GM19395 (cell line): ENCODE measurements at regions not wholly inside any gene's neighbourhood (a gene's known extent, or its start where the extent isn't known, plus 50 kb on each side); places are given as distances from the start of the nearest gene placed in this dataset.

Source experiments
- ATAC-seq: cut with Tn5 transposase; IDR thresholded peaks from one replicate; pipeline ENCODE4 v1.9.1; 2021; ENCODE audit warnings: mild to moderate bottlenecking, moderate library complexity; ENCODE audit not compliant: unreplicated experiment

- no peak for ATAC-seq
These were observed 1079.4 kb downstream of the BRD1 start for GRCh38 chr22:48748113-48748859.

- no peak for ATAC-seq
These were observed 1080.8 kb downstream of the BRD1 start for GRCh38 chr22:48746789-48747425.

DNA sequence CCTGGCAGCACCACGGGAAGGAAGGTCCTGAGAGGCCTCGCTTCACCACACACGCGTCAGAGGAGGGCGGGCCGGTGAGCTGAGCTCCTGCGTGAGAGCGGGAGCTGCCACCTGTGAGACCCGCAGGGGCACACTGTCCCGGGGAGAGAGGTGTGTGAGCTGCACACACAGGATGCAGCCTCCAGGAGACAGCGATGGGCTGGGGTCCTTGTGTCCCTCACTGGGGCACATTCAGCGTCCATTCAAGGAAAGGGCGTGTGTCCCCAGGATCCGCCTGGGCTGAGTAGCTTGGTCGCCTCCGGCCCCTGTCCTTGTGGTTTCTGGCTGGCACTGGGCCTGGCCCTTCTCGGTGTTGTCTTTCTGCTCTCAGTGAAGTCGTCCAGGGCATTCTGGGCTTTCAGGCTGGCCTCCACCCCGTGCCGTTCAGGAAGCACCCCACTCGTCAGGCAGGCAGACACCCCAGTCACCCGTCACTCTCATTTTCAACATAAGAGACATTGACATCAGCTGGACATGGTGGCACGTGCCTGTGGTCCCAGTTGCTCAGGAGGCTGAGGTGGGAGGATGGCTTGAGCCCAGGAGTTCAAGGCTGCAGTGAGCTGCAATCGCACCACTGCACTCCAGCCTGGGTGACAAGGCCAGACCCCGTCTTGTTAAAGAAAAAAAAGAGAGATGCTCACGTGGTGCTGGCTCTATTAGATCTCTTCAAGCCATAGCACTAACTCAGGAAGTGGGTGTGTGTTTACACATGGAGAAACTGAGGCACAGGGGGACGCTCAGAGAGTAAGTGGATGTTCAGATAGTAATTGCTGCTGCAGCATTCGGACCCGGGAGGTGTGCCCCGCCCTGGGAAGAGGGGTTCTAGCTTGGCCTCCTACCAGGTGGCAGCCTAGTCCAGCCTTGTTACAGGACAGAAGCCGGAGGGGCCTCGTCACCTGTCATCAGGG lies 1081.6 kb downstream of the BRD1 start:
- no peak for ATAC-seq

DNA sequence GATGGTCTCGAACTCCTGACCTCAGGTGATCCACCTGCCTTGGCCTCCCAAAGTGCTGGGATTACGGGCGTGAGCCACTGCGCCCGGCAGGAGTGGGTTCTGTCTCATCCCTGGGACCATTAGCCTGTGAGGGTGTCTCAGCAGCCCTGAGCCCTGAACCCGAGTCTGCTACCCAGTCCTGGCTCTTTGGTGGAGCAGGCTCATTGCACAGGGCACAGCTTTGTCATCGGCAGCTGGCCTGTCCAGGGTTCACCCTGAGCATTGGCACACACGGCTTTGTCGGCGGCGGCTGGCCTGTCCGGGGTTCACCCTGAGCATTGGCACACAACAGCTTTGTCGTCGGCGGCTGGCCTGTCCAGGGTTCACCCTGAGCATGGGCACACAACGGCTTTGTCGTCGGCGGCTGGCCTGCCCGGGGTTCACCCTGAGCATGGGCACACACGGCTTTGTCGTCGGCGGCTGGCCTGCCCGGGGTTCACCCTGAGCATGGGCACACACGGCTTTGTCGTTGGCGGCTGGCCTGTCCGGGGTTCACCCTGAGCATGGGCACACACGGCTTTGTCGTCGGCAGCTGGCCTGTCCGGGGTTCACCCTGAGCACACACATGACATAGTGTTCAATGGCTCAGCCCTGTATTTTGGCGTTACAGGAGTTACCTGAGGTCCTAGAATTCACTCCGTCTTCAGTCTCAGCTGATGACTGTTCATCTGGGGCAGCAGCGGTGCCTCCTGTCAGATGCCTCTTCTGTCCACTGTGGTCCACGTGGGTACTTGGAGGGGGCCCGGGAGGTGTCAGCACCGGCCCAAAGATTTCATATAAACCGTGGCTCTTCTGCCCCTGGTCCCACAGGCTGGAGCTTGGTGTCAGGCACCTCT lies 1082.5 kb downstream of the BRD1 start:
- ATAC-seq = no peak

- ATAC-seq = no peak
These were observed 1083.4 kb downstream of the BRD1 start for GRCh38 chr22:48744283-48744641.

DNA sequence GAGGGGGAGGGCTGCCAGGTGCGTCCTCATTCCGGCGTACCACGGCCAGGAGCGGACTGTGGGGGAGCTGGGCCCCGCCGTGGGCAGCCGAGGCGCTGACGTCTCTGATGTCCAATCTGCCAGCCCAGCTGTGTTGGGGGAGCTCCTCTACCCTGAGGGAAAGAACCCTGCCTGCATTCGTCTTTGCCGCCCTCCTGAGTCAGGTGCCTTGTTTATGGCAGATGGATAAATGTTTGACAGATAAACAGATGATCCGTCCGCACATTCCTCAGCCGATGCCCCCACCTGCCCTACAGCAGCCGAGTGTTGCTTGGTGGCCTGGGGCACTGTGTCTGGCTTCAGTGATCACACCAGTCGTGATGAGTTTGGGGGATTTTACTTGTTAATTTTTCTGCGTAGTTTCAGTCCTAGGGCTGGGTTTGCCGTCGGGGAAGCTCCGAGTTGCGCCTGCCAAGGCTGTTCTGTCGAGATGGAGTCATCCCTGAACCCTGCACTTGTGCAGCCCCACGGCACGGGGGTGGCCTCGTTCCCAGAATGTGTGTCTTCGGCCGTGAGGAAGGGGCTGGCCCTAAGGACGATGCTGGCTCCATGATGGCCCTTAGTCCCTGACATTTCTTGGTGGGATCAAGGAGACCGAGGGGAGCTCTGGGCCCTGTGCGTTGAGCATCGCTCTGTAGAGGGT lies 1083.9 kb downstream of the BRD1 start:
- ATAC-seq = no peak

GRCh38 chr22:48742556-48743343 lies 1084.9 kb downstream of the BRD1 start:
- no peak for ATAC-seq

GRCh38 chr22:48742191-48742555 lies 1085.5 kb downstream of the BRD1 start:
- no peak for ATAC-seq

- ATAC-seq = no peak
These were observed 1086.1 kb downstream of the BRD1 start for GRCh38 chr22:48741540-48741939.

DNA sequence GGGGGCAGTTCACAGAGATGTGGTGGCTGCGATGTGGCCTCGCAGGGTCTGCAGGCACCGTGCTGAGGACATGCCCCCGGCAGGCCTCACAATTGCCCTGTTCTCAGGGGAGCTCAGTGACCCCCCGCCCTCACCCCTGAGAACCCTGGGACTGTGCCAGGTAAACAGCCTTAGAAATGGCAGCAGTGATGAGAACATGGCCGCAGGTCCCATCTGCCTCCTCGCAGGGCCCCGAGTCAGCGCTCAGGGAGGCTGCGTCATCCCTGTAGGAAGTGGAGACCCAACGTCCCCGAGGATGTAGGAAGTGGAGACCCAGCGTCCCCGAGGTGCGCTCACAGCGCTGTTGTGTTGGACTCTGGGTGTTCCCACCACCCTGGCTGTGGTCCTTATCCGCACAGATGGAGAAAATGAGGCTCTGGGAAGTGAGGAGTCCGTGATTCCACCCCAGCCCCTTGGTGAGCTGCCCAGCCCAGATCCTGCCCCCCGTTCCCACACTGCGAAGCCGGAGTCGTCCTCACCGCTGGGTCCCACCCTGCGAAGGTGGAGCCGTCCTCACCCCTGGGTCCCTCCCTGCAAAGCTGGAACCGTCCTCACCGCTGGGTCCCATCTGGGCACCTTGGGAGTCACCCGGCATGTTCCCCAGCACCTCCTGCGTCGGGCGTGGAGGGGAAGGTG lies 1086.8 kb downstream of the BRD1 start:
- ATAC-seq = no peak

- ATAC-seq = no peak
These were observed 1087.5 kb downstream of the BRD1 start for GRCh38 chr22:48740086-48740730.

DNA sequence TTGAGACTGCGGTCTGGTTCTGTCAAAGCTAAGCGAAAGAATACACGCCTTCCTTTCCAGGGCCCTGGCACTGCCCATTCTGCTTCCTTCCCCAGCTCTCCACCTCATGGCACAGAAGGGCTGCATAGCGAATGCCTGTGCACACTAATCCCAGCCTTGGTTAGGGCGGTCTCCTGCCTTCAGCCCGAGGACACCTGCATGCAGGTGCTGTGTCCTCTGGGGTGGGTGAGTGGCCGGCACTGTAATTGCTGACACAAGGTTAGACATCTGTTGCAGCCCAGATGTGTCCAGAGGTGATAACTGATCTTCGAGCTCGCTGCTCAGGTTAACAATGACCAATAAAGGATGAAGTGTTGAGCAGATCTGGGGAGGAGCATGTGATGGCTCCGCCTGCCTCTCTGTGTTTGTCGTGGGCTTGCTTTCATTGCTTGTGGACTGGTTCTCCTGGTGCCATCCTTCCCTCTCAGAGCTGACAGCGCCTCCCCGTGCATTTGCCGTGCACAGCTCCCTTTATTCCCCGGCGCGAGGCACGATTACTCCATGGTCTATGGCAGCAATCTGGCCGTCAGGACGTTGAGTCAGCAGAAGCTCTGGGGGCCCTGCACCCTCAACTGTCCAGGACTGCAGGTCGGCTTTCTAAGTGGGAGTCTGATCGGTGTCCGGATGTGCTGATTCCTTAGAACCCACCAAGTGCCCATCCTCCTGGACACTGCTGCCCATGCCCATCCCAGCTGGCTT lies 1088.2 kb downstream of the BRD1 start:
- ATAC-seq = no peak

DNA sequence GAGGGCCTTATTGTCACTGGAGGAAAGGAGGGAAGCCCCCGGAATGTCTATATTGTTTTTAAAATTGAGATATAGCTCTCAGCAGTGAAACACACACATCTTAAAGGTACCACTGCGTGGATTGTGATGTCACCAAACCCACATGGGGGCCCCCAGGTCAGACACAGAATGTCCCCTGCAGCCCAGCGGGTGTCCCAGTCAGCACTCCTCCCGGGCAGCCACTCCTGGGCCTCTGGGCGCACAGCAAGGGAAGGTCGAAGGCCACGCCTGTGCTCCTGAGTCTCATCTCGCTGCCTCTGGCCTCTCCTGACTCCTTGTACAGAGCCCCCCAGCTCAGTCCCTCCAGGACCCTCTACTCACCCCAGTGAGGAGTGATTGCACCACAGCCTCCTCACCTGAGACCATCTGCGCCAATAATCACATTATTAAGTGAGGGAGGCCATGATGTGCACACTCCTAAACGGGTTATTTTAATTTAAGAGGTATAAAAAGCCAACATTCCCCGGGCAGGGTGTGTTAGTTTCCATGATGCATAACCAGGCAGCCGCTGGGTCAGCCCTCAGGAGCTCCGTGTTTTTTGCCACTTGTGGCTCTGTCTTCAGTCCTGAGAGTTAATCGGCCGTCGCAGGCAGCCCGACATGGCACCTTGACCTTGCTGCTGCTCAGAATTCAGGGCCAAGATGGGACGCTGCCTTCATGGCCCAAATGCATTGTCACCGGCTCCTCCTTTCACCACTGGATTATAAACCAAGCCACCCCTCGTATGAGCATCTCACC lies 1089.3 kb downstream of the BRD1 start:
- no peak for ATAC-seq

DNA sequence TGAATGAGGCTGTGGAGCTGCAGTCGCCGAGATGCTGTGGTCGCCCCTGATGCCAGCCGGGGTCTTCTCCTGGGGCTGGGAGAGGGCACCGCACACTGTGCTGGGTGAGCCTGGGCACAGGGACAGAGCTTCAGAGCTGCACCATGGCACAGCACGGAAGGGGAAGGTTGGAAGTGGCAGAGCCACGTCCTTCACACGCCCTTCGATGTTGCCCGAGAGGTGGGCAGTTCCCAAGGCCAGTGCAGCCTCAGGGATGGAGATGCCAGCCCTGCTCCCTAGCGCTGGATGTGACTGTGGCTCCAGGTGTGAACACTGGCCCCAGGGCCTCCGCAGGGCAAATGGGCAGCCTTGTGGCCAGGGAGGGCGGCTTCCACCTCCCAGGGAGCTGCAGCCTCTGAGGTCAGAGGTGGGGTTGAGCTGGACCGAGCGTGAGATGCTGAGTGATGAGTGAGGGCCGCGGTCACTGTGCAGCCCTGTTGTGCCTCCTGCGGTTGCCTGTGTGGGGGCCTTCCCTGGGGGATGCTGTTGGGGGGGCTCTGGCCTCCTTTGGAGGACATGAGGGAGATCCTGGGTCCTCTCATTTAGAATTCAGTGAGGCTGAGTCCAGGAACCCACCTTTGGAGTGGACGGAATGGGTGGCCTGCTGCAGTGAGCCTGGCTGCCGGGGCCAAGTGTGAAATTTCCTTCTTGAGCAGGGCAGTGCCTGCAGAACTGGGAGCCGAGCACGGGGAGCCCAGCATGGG lies 1090.0 kb downstream of the BRD1 start:
- ATAC-seq = no peak

- no peak for ATAC-seq
These were observed 1090.8 kb downstream of the BRD1 start for GRCh38 chr22:48736593-48737460.
